Type B pancreatic cell (in vitro differentiated cells): ENCODE measurements at regions not wholly inside any gene's neighbourhood (a gene's known extent, or its start where the extent isn't known, plus 50 kb on each side); places are given as distances from the start of the nearest gene placed in this dataset.

Experiments
- DNase-seq: peaks from one replicate; pipeline ENCODE4 v3.0.0; 2021; ENCODE audit warnings: mixed read lengths; ENCODE audit not compliant: unreplicated experiment; ENCODE audit errors: extremely low spot score
- H3K27ac Mint-ChIP-seq: 2 replicates; pipeline ENCODE4 v1.8.0; 2021; ENCODE audit warnings: mild to moderate bottlenecking, mixed read lengths
- H3K27me3 Mint-ChIP-seq: 2 replicates; pipeline ENCODE4 v1.8.0; 2021; ENCODE audit warnings: mixed read lengths
- H3K36me3 Mint-ChIP-seq: 2 replicates; pipeline ENCODE4 v1.8.0; 2021; ENCODE audit warnings: mixed read lengths
- H3K4me1 Mint-ChIP-seq: one replicate; pipeline ENCODE4 v1.8.0; 2021; ENCODE audit warnings: mixed read lengths; ENCODE audit not compliant: unreplicated experiment
- H3K4me3 Mint-ChIP-seq: 2 replicates; pipeline ENCODE4 v1.8.0; 2021; ENCODE audit warnings: mild to moderate bottlenecking, mixed read lengths
- H3K9me3 Mint-ChIP-seq: 2 replicates; pipeline ENCODE4 v1.8.0; 2021; ENCODE audit warnings: mixed read lengths
- TF ChIP-seq, protein P1 (sequence below): fragments of 200-600 bp; sonication (generic); conservative IDR thresholded peaks from 2 replicates; pipeline ENCODE4 v1.5.0; 2021; ENCODE audit warnings: antibody characterized with exemption, mild to moderate bottlenecking

DNA sequence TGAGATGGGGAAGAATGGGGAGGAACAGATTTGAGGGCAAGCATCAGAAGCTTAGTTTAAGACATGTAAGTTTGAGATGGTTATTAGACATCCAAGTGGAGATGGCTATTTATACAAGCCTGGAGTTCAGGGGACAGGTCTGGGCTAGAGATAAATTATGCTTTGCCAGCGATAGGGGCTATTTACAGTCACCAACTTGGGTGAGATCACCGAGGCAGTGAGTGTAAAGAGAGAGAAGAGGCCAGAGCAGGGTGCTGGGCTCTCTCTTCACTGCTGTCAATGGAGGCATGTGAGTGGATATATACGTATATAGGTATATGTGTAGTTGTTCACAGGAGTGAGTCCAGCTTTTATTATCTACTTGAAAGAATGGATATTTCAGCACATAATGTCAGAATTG lies 81.0 kb downstream of the QPCT start:
- H3K4me3 Mint-ChIP-seq = no peak overlapping the region
- no peaks in the 10 kb centered on the region for H3K9me3 Mint-ChIP-seq
- H3K4me1 Mint-ChIP-seq = no peaks in the 10 kb centered on the region
- no peak for DNase-seq
- no peak overlapping the region for H3K27ac Mint-ChIP-seq
- no peaks in the 10 kb centered on the region for H3K27me3 Mint-ChIP-seq
- H3K36me3 Mint-ChIP-seq = no peaks in the 10 kb centered on the region
- TF ChIP-seq, protein P1, sequence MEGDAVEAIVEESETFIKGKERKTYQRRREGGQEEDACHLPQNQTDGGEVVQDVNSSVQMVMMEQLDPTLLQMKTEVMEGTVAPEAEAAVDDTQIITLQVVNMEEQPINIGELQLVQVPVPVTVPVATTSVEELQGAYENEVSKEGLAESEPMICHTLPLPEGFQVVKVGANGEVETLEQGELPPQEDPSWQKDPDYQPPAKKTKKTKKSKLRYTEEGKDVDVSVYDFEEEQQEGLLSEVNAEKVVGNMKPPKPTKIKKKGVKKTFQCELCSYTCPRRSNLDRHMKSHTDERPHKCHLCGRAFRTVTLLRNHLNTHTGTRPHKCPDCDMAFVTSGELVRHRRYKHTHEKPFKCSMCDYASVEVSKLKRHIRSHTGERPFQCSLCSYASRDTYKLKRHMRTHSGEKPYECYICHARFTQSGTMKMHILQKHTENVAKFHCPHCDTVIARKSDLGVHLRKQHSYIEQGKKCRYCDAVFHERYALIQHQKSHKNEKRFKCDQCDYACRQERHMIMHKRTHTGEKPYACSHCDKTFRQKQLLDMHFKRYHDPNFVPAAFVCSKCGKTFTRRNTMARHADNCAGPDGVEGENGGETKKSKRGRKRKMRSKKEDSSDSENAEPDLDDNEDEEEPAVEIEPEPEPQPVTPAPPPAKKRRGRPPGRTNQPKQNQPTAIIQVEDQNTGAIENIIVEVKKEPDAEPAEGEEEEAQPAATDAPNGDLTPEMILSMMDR = no peak

GRCh38 chr2:37427241-37427640 lies 82.8 kb downstream of the QPCT start:
- TF ChIP-seq, protein P1 = no peak
- Mint-ChIP-seq H3K4me1 (no peaks in the 10 kb centered on the region), H3K4me3 (no peak overlapping the region), H3K27ac (no peak overlapping the region), H3K9me3 (peaks cover 5% of the 10 kb centered on the region), H3K36me3 (no peaks in the 10 kb centered on the region), H3K27me3 (no peaks in the 10 kb centered on the region)
- no peak for DNase-seq

- H3K27me3 Mint-ChIP-seq = peaks cover 3% of the 10 kb centered on the region
- H3K36me3 Mint-ChIP-seq = no peaks in the 10 kb centered on the region
- H3K27ac Mint-ChIP-seq = no peak overlapping the region
- H3K9me3 Mint-ChIP-seq = peaks cover 4% of the 10 kb centered on the region
- TF ChIP-seq, protein P1 = no peak
- H3K4me3 Mint-ChIP-seq = no peak overlapping the region
- H3K4me1 Mint-ChIP-seq = no peaks in the 10 kb centered on the region
- DNase-seq = no peak
Observed at GRCh38 chr2:37436323-37436722, 91.9 kb downstream of the QPCT start.

GRCh38 chr2:37439131-37439642 lies 94.8 kb downstream of the QPCT start:
- Mint-ChIP-seq H3K27ac (no peak overlapping the region), H3K9me3 (peaks cover 4% of the 10 kb centered on the region), H3K36me3 (no peaks in the 10 kb centered on the region), H3K27me3 (peaks cover 3% of the 10 kb centered on the region), H3K4me1 (no peaks in the 10 kb centered on the region), H3K4me3 (no peak overlapping the region)
- DNase-seq = no peak
- TF ChIP-seq, protein P1 = no peak

GRCh38 chr2:37441055-37441454 lies 96.6 kb downstream of the QPCT start:
- Mint-ChIP-seq H3K4me1 (no peaks in the 10 kb centered on the region), H3K9me3 (peaks cover 4% of the 10 kb centered on the region), H3K4me3 (no peak overlapping the region), H3K36me3 (no peaks in the 10 kb centered on the region), H3K27ac (no peak overlapping the region), H3K27me3 (no peaks in the 10 kb centered on the region)
- no peak for DNase-seq
- TF ChIP-seq, protein P1 = no peak

- Mint-ChIP-seq H3K4me1 (no peaks in the 10 kb centered on the region), H3K27ac (no peak overlapping the region)
Observed at GRCh38 chr2:37443082-37443481, 98.7 kb downstream of the QPCT start.

More at GRCh38 chr2:37443082-37443481, 98.7 kb downstream of the QPCT start:
- Mint-ChIP-seq H3K4me3 (no peak overlapping the region), H3K36me3 (no peaks in the 10 kb centered on the region), H3K9me3 (peaks cover 4% of the 10 kb centered on the region), H3K27me3 (no peaks in the 10 kb centered on the region)
- DNase-seq = no peak
- TF ChIP-seq, protein P1 = no peak
